HUDEP-2 (cell line): ENCODE measurements at regions not wholly inside any gene's neighbourhood (a gene's known extent, or its start where the extent isn't known, plus 50 kb on each side); places are given as distances from the start of the nearest gene placed in this dataset.
"Not testable (repeated sequence)": the region's sequence is repeated elsewhere in the genome, so short reads cannot be mapped to it uniquely, and the experiment has no call there.

Source experiments
- DNase-seq, 76 experiments: peaks; one replicate each; lab custom pipeline; 2025; ENCODE audit not compliant: unreplicated experiment in 76 of 76; lab: John Stamatoyannopoulos, UW

GRCh38 chr3:6444888-6445658 lies 415.8 kb upstream of the GRM7 start:
- DNase-seq = no peak

GRCh38 chr3:6447166-6447801 lies 413.6 kb upstream of the GRM7 start:
- no peak for DNase-seq

- no peak for DNase-seq
Observed at GRCh38 chr3:6448011-6448410, 412.9 kb upstream of the GRM7 start.

GRCh38 chr3:6449099-6449498 lies 411.8 kb upstream of the GRM7 start:
- no peak for DNase-seq

- DNase-seq = no peak
Observed at GRCh38 chr3:6452974-6453373, 407.9 kb upstream of the GRM7 start.

GRCh38 chr3:6455031-6455430 lies 405.9 kb upstream of the GRM7 start:
- no peak for DNase-seq

- DNase-seq = no peak
Observed at GRCh38 chr3:6467186-6467585, 393.7 kb upstream of the GRM7 start.

GRCh38 chr3:6468589-6468988 lies 392.3 kb upstream of the GRM7 start:
- DNase-seq = no peak

- no peak for DNase-seq
Observed at GRCh38 chr3:6471744-6472143, 389.2 kb upstream of the GRM7 start.

GRCh38 chr3:6490487-6491327 lies 370.2 kb upstream of the GRM7 start:
- not testable (repeated sequence) for DNase-seq

- no peak for DNase-seq
Observed at GRCh38 chr3:6491768-6492167, 369.1 kb upstream of the GRM7 start.

- no peak for DNase-seq
Observed at GRCh38 chr3:6492306-6492705, 368.6 kb upstream of the GRM7 start.

- not testable (repeated sequence) for DNase-seq
Observed at GRCh38 chr3:6498944-6499343, 362.0 kb upstream of the GRM7 start.

- DNase-seq = no peak
Observed at GRCh38 chr3:6504347-6504746, 356.6 kb upstream of the GRM7 start.

GRCh38 chr3:6504834-6505233 lies 356.1 kb upstream of the GRM7 start:
- no peak for DNase-seq

GRCh38 chr3:6508410-6508759 lies 352.5 kb upstream of the GRM7 start:
- DNase-seq = no peak

GRCh38 chr3:6509576-6509975 lies 351.3 kb upstream of the GRM7 start:
- no peak for DNase-seq

GRCh38 chr3:6510713-6511112 lies 350.2 kb upstream of the GRM7 start:
- no peak for DNase-seq

GRCh38 chr3:6512172-6512800 lies 348.6 kb upstream of the GRM7 start:
- no peak for DNase-seq

- DNase-seq = no peak
Observed at GRCh38 chr3:6516143-6516542, 344.8 kb upstream of the GRM7 start.

GRCh38 chr3:6516694-6517093 lies 344.2 kb upstream of the GRM7 start:
- no peak for DNase-seq
